A549 (cell line): ENCODE measurements at regions not wholly inside any gene's neighbourhood (a gene's known extent, or its start where the extent isn't known, plus 50 kb on each side); places are given as distances from the start of the nearest gene placed in this dataset.
"Not testable (repeated sequence)": the region's sequence is repeated elsewhere in the genome, so short reads cannot be mapped to it uniquely, and the experiment has no call there.

Source experiments
- ATAC-seq, 2 experiments: fragments of 200-7000 bp in 1 of 2; fragments of >200 bp in 1 of 2; cut with Nextera tagmentation in 1 of 2; cut with Tn5 transposase in 1 of 2; 3 replicates each; pipeline versions ENCODE4 v1.8.0 to v1.9.1; 2018 to 2020; ENCODE audit warnings: mild to moderate bottlenecking in 1 of 2, moderate library complexity in 1 of 2
- CTCF ChIA-PET: fragments of 300-600 bp; sonication (Branson Sonifier 250); formaldehyde crosslinking; extraction: SDS; loops from one replicate; lab custom pipeline; 2021; ENCODE audit warnings: antibody characterized with exemption, inconsistent platforms; lab: Yijun Ruan, JAX
- POLR2A ChIA-PET: fragments of 350-600 bp; formaldehyde crosslinking; extraction: SDS; loops from one replicate; lab custom pipeline; 2021; ENCODE audit warnings: antibody characterized with exemption, inconsistent platforms; lab: Yijun Ruan, JAX
- DNase-seq, 2 experiments: peaks; one replicate each; pipeline versions ENCODE4 v3.0.0 to v3.0.0-alpha.2; 2011 to 2016; ENCODE audit warnings: low read depth in 1 of 2, low spot score in 1 of 2
- FAIRE-seq: peaks from 2 replicates; lab custom pipeline; 2011; peaks lifted over from hg19 to GRCh38; lab: Jason Lieb, UNC
- H3K27ac ChIP-seq, 2 experiments: fragments of >200 bp; sonication (Bioruptor Twin); formaldehyde crosslinking; 3 replicates each; pipeline ENCODE4 v1.5.1; 2016 to 2017
- H3K4me1 ChIP-seq: fragments of >200 bp; sonication (Bioruptor Twin); formaldehyde crosslinking; 3 replicates; pipeline ENCODE4 v1.6.1; 2016
- H3K4me2 ChIP-seq: fragments of >200 bp; sonication (Bioruptor Twin); formaldehyde crosslinking; 3 replicates; pipeline ENCODE4 v1.6.1; 2016
- H3K4me3 ChIP-seq: fragments of >200 bp; sonication (Bioruptor Twin); formaldehyde crosslinking; 3 replicates; pipeline ENCODE4 v1.5.1; 2016
- H3K9me3 ChIP-seq: fragments of >200 bp; sonication (Bioruptor Twin); formaldehyde crosslinking; 3 replicates; pipeline ENCODE4 v1.6.1; 2016
- BCL3 ChIP-seq: fragments of >200 bp; sonication (Bioruptor Twin); formaldehyde crosslinking; IDR thresholded peaks from 3 replicates; pipeline ENCODE4 v1.6.1; 2016
- CBX2 ChIP-seq: fragments of 200-600 bp; sonication (generic); IDR thresholded peaks from 2 replicates; pipeline ENCODE4 v1.6.1; 2016; ENCODE audit warnings: low read depth, mild to moderate bottlenecking, borderline replicate concordance
- CEBPB ChIP-seq, 2 experiments: fragments of >200 bp in 1 of 2; sonication (Bioruptor Twin) in 1 of 2; formaldehyde crosslinking in 1 of 2; IDR thresholded peaks; 2 replicates each; pipeline ENCODE4 v1.6.1; 2012 to 2016
- CHD2 ChIP-seq: fragments of 150-350 bp; IDR thresholded peaks from 2 replicates; pipeline ENCODE4 v1.6.1; 2014; ENCODE audit warnings: low read length; ENCODE audit not compliant: partially characterized antibody
- ELK1 ChIP-seq: fragments of 150-350 bp; IDR thresholded peaks from 2 replicates; pipeline ENCODE4 v1.6.1; 2014; ENCODE audit warnings: low read depth, mild to moderate bottlenecking, low read length
- FOSB ChIP-seq: fragments of 250-450 bp; sonication (Bioruptor Pico); IDR thresholded peaks from 2 replicates; pipeline ENCODE4 v1.5.0; 2020; ENCODE audit warnings: mild to moderate bottlenecking, moderate library complexity
- HES2 ChIP-seq: fragments of >200 bp; sonication (Bioruptor Twin); formaldehyde crosslinking; IDR thresholded peaks from 2 replicates; pipeline ENCODE4 v1.6.1; 2016
- RAD21 ChIP-seq, 2 experiments: fragments of >200 bp in 1 of 2; sonication (Bioruptor Twin) in 1 of 2; formaldehyde crosslinking in 1 of 2; IDR thresholded peaks in 1 of 2; conservative IDR thresholded peaks in 1 of 2; 2 replicates in 1 of 2; 3 replicates in 1 of 2; pipeline ENCODE4 v1.6.1; 2012 to 2018; ENCODE audit warnings: inconsistent platforms in 1 of 2
- RCOR1 ChIP-seq: fragments of 150-350 bp; IDR thresholded peaks from 2 replicates; pipeline ENCODE4 v1.6.1; 2014; ENCODE audit warnings: antibody characterized with exemption, low read length, low read depth
- TFCP2L1 ChIP-seq: fragments of 250-450 bp; sonication (Bioruptor Pico); IDR thresholded peaks from 2 replicates; pipeline ENCODE4 v1.5.0; 2021; ENCODE audit warnings: mild to moderate bottlenecking
- ZC3H11A ChIP-seq: fragments of 450-650 bp; IDR thresholded peaks from 2 replicates; pipeline ENCODE4 v1.6.1; 2014; ENCODE audit warnings: antibody characterized with exemption, mild to moderate bottlenecking
- WGBS: methylation state at CpG from one replicate; pipeline ENCODE4 v1.1.6; 2017; ENCODE audit errors: missing lambda C conversion rate; 5-methylcytosine and 5-hydroxymethylcytosine counted together

GRCh38 chr2:55776966-55777365, 83.3 kb upstream of the PNPT1 start:
- TF ChIP-seq CBX2 (no peak), ZC3H11A (no peak), FOSB (no peak)
- ChIA-PET POLR2A (no interaction called here), CTCF (interaction anchor here (1.3 to 3.2 kb wide), 5 partner anchors 10 to 233 kb away, joined by 3 to 27 read pairs (median 4); no protein-coding TSS in a partner anchor)
- Histone ChIP-seq H3K4me3 (no peak overlapping the region), H3K4me1 (peaks cover 39% of the 10 kb centered on the region), H3K9me3 (peaks cover 20% of the 10 kb centered on the region), H3K4me2 (no peak overlapping the region), H3K27ac (peak overlapping the region; percentile 90 to 92; a peak in 5 of 6 replicates)
- no peak for DNase-seq
- FAIRE-seq, result no peak
- 92% methylated on average over 3 of the region's 3 CpGs for WGBS
- ATAC-seq, result no peak

- DNase-seq (no peak), ATAC-seq (no peak)
Measured at GRCh38 chr2:55776479-55776878, 82.8 kb upstream of the PNPT1 start.

GRCh38 chr2:55775828-55776227, 82.2 kb upstream of the PNPT1 start:
- Histone ChIP-seq H3K4me1 (peaks cover 33% of the 10 kb centered on the region), H3K4me3 (no peak overlapping the region), H3K4me2 (no peak overlapping the region), H3K27ac (peak overlapping the region; percentile 5 to 26; a peak in 3 of 6 replicates), H3K9me3 (peaks cover 20% of the 10 kb centered on the region)
- FAIRE-seq (no peak), ATAC-seq (no peak), DNase-seq (no peak)
- CTCF ChIA-PET, result interaction anchor here (1.3 to 3.2 kb wide), 2 partner anchors 58 to 185 kb away, joined by 4 to 27 read pairs; no protein-coding TSS in a partner anchor
- POLR2A ChIA-PET, result no interaction called here
- WGBS, result 71% methylated on average over 4 of the region's 4 CpGs
- TF ChIP-seq ELK1, result no peak
- TF ChIP-seq CBX2, result no peak

More at GRCh38 chr2:55776479-55776878, 82.8 kb upstream of the PNPT1 start:
- ChIA-PET POLR2A (no interaction called here), CTCF (interaction anchor here (1.3 to 3.2 kb wide), 4 partner anchors 43 to 234 kb away, joined by 3 to 27 read pairs (median 4); no protein-coding TSS in a partner anchor)
- Histone ChIP-seq H3K4me2 (no peak overlapping the region), H3K4me1 (peaks cover 38% of the 10 kb centered on the region), H3K27ac (peak overlapping the region; percentile 90 to 92; a peak in 4 of 6 replicates), H3K9me3 (peaks cover 20% of the 10 kb centered on the region), H3K4me3 (no peak overlapping the region)
- TF ChIP-seq CEBPB (IDR thresholded peaks at IDR 0.05) (no peak), CHD2 (no peak), BCL3 (no peak), CBX2 (no peak), FOSB (no peak), HES2 (no peak), RCOR1 (no peak), TFCP2L1 (CRISPR knock-in tag) (no peak)
- WGBS, result 90% methylated on average over 2 of the region's 2 CpGs
- no peak for FAIRE-seq

- ATAC-seq, H3K27ac ChIP-seq, POLR2A ChIA-PET, FAIRE-seq, H3K4me2 ChIP-seq, CTCF ChIA-PET, DNase-seq, H3K4me3 ChIP-seq: not testable (repeated sequence)
- Histone ChIP-seq H3K4me1 (peaks cover 15% of the 10 kb centered on the region), H3K9me3 (peaks cover 17% of the 10 kb centered on the region)
- no CpG with 5 or more reads among the region's 31 CpGs for WGBS
Measured at GRCh38 chr2:55773651-55774050, 80.0 kb upstream of the PNPT1 start.

- H3K4me2 ChIP-seq, result peak overlapping the region; percentile 27; the same call in 2 of the 3 replicates
- peak overlapping the region; percentile 65 to 78 for H3K27ac ChIP-seq
- WGBS, result 76% methylated on average over 7 of the region's 7 CpGs
- DNase-seq (no peak), ATAC-seq (peak; percentile 45 to 55; a peak in 2 of 6 replicates), FAIRE-seq (peak; percentile 61)
- POLR2A ChIA-PET, result interaction anchor here (0.9 to 1.1 kb wide), 5 partner anchors 67 to 237 kb away, joined by 3 to 5 read pairs (median 4); no protein-coding TSS in a partner anchor
- no peak overlapping the region for H3K4me3 ChIP-seq
- H3K4me1 ChIP-seq, result peaks cover 15% of the 10 kb centered on the region
- CTCF ChIA-PET, result interaction anchor here (0.7 to 6.6 kb wide), 46 partner anchors 8 to 731 kb away, joined by 3 to 148 read pairs (median 4); partner anchors contain the start of gene EFEMP1
- peak in 1 of 2 experiments; percentile 1; a peak in 1 of 5 replicates for TF ChIP-seq RAD21 (conservative IDR thresholded peaks at IDR 0.05 in 1 of 2, IDR thresholded peaks at IDR 0.05 in 1 of 2)
- no peak for TF ChIP-seq ELK1
- H3K9me3 ChIP-seq, result peaks cover 6% of the 10 kb centered on the region; the same call in 2 of the 3 replicates
Measured at GRCh38 chr2:55772109-55772980, 78.7 kb upstream of the PNPT1 start.
